GM19328 (cell line): ENCODE measurements at regions not wholly inside any gene's neighbourhood (a gene's known extent, or its start where the extent isn't known, plus 50 kb on each side); places are given as distances from the start of the nearest gene placed in this dataset.
"Not testable (repeated sequence)": the region's sequence is repeated elsewhere in the genome, so short reads cannot be mapped to it uniquely, and the experiment has no call there.

Source experiments
- ATAC-seq: cut with Tn5 transposase; IDR thresholded peaks from one replicate; pipeline ENCODE4 v1.9.1; 2021; ENCODE audit warnings: mild to moderate bottlenecking, moderate library complexity; ENCODE audit not compliant: unreplicated experiment

GRCh38 chr3:95711789-95712188 is 1102.6 kb upstream of the EPHA6 start:
- ATAC-seq: no peak

- no peak for ATAC-seq
Observed at GRCh38 chr3:95715128-95715527, 1099.3 kb upstream of the EPHA6 start.

GRCh38 chr3:95717048-95717447 is 1097.3 kb upstream of the EPHA6 start:
- ATAC-seq: no peak

DNA sequence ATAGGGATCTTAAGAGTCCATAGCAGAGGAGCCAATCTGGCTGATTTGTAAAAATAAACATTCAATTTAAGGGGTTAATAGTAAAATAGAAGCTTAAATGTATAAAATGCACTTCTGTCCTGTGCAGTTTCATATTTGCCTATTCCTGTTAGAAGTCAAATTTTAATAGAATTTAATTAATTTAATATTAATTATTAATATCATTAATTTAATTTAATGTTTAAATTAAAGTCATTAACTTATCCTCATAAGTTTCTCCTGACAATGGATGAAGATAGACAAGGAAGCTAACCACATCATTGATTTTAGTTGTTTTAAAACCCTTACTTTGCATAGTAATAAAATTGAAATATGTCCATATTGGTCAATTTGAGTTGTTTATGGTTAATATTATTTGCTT is 1096.2 kb upstream of the EPHA6 start:
- no peak for ATAC-seq

- no peak for ATAC-seq
Observed at GRCh38 chr3:95719481-95719880, 1094.9 kb upstream of the EPHA6 start.

GRCh38 chr3:95721938-95722337 is 1092.5 kb upstream of the EPHA6 start:
- no peak for ATAC-seq

DNA sequence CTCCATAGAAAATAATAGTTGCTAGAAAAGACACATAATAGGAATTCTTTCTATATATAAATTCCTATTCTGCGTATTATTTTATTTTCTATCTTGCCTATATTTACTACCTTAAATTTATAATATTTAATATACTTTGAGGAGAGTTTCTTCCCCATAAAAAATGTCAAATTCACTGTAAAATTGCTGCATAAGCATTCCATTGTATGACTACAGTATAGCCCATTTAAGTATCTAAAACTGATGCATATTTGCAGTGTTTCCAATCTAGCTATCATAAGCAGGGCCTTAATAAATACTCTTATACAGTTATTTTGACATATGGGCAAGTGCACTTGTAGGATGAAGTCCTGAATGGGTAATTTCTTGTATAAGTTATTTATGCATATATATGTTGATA is 1088.6 kb upstream of the EPHA6 start:
- no peak for ATAC-seq

- ATAC-seq: no peak
Observed at GRCh38 chr3:95731753-95732152, 1082.6 kb upstream of the EPHA6 start.

GRCh38 chr3:95733336-95733735 is 1081.1 kb upstream of the EPHA6 start:
- no peak for ATAC-seq

DNA sequence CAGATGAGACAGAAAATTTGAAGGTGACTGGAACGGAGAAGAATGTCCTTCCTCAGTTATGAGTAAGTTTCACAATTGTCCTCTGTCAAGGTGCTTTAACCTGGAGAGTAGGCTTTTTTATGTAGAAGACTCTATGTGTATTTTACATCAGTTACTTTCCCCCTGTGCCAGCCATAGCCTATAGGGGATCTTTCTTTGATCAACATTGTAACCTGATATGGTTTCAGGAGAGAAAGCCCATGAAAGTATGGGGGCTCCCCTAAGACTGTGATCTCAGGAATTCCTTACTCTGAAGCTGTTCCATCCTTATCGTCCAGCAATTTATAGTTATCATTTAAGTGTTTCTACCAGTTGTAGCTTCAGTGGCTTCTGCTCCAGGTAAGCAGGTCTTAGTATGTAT is 1076.3 kb upstream of the EPHA6 start:
- ATAC-seq: no peak

- not testable (repeated sequence) for ATAC-seq
Observed at GRCh38 chr3:95744896-95745295, 1069.5 kb upstream of the EPHA6 start.

DNA sequence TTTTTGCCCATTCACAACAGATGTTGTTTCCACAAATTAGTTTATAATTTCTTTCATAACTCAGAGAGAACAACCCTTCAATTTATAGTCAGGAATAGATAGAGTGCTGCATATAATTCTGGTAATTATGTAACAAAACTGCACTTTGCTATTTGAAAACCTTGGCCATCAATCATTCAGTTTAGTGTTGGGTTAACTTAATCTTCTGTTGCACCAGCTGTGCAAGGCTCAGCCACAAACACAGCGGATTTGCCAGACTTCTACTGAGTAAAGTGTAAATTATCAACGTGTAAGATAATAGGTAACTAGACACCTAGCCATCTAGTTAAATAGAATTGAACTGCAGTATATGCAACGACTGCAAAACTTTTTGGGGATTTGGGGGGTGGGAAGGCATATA is 1064.3 kb upstream of the EPHA6 start:
- no peak for ATAC-seq

DNA sequence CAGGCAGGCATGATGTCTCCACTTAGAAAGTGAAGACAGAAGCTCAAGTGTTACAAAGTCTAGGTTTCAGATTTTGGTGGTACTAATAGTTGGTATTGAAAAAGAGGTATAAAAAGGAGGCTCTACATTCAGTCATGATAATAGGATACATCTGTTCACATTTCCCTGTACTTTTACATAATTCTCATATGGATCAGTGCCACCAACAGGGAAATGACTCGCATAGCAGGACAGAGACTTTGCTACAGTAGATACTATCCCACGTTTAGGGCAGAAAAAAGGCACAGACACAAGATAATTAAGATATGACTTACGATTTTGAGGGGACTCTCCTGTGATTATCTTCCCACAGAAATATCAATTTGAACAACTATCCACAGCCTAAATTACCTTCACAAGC is 1062.9 kb upstream of the EPHA6 start:
- no peak for ATAC-seq

DNA sequence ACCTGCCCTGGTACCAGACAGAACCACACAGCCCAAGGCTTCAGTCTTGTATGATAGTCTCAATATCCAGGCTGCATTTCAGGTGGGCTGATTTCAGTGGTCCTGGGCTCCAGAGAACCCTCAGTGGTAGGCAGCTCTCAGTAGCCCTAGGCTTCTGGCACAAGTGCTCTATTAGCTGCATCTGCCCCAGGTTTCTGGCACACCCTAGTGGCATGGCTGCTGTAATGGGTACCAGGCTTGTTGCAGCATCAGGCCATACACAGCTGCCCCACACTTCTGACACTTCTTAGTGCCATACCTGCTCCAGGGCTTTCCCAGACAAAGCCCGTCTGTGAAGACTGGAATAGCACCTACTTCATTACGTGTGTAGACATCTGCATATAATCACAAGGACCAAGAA is 1062.2 kb upstream of the EPHA6 start:
- no peak for ATAC-seq

GRCh38 chr3:95758707-95759106 is 1055.7 kb upstream of the EPHA6 start:
- no peak for ATAC-seq

GRCh38 chr3:95759614-95760301 is 1054.6 kb upstream of the EPHA6 start:
- ATAC-seq: no peak

- no peak for ATAC-seq
Observed at GRCh38 chr3:95775486-95776094, 1038.8 kb upstream of the EPHA6 start.

DNA sequence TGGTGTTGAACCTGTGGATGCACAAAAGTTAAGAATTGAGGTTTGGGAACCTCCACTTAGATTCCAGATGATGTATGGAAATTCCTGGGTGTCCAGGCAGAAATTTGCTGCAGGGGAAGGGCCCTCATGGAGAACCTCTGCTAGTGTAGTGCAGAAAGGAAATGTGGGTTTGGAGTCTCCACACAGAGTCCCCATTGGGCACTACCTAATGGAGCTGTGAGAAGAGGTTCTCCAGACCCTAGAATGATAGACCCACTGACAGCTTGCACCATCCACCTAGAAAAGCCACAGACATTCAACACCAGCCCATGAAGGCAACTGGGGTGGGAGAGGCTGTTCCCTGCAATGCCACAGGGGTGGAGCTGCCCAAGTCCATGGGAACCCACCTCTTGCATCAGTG is 1032.8 kb upstream of the EPHA6 start:
- ATAC-seq: no peak

DNA sequence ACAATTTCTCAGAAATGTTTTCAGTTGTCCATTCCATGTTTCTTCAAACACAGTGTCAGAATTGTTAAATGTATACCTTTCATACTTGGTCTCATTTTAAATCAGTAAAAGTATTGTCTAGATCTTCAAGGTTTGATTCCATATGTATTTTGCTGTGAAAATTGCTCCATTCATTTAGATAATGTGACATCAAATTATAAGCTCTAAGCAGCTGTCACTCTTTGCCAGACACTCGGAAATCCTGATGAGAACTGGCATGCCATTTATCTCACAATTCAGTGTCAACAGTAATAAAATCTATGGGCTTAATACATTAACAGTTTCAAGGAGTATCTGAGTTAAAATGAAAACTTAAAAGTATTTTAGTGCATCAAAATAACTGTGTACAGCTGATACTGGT is 1025.3 kb upstream of the EPHA6 start:
- no peak for ATAC-seq

DNA sequence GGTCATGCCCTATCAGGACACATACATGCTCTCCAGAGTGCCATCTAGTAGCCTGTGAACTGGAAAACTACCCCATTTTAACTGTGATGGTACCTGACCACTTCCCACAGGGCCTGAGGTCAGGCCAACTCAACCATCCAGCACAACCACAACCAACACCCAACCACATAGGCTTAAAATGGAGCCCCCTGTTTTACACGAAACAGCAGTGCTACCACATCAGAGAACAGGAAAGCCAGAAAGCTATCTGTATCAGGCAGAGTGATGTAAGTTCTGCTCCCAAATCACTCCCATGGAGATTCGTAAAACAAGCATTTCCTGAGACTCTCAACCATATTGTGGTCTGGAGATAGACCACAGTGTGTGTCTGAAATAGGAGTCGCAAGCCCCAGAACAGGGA is 1017.3 kb upstream of the EPHA6 start:
- no peak for ATAC-seq

- ATAC-seq: no peak
Observed at GRCh38 chr3:95798628-95799027, 1015.8 kb upstream of the EPHA6 start.

DNA sequence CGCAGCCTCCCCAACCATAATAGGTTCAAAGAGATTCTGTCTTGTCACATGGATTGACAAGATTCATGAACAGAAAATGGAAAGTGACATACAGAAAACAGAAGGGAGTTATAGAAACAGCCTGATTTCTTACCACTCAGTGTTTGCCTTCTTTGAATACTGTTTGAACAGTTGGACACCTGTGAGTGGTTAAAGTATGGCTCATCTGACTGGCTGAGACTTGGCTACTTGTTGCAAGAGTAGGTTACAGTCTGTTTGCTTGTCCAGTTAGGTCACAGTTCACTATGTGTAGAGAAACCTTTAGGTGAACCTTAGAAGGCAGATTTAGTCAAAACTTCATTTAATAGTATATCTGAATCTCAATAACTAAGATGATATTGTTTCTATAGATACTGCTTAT is 1003.9 kb upstream of the EPHA6 start:
- ATAC-seq: no peak

GRCh38 chr3:95813244-95813643 is 1001.1 kb upstream of the EPHA6 start:
- no peak for ATAC-seq
